GM19397 (cell line): ENCODE measurements at regions not wholly inside any gene's neighbourhood (a gene's known extent, or its start where the extent isn't known, plus 50 kb on each side); places are given as distances from the start of the nearest gene placed in this dataset.

Experiments
- ATAC-seq: cut with Tn5 transposase; IDR thresholded peaks from one replicate; pipeline ENCODE4 v1.9.1; 2021; ENCODE audit warnings: mild to moderate bottlenecking, moderate library complexity; ENCODE audit not compliant: unreplicated experiment

DNA sequence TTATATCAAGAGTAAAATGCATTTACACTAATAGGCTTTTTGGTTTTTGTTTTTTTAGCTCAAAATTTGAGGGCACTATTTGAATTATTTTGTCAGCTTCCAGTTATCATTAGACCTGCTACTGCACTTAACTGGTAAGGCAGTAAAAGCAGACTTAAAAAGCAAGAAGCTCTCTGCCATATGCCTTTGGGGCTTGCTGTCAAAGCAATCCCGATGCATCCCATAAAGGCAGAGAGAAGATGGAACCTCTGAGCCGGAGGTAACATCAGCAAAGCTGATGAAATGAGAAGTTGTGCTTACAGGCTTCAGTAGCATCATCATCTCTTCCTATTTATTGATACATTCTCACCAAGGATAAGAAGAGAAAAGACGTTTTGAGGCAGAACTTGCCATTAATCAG is 1414.3 kb upstream of the CDH6 start:
- no peak for ATAC-seq

- no peak for ATAC-seq
Observed at GRCh38 chr5:29777373-29777772, 1416.1 kb upstream of the CDH6 start.

- no peak for ATAC-seq
Observed at GRCh38 chr5:29770936-29771335, 1422.5 kb upstream of the CDH6 start.

GRCh38 chr5:29769474-29769873 is 1424.0 kb upstream of the CDH6 start:
- no peak for ATAC-seq

DNA sequence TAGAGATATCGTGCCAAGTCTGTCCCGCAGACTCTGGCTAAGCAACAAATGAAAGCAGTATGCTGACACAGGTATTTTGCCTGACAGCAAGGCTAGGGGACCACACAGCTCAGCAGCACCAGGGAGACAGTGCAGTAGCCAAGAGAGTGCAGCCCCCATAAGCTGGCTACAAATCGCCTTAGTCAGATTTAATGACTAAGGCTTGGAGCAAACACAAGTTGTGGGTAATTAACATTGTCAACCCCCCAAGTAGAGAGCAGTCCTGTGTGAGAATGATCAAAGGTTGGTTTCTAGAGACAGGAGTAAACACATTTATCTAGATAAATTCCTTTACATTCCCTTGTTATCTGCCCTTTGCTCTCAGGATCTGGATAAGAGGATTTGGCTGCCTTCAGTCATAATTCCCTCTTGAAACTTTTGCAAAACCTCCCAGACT is 1434.5 kb upstream of the CDH6 start:
- ATAC-seq: no peak

DNA sequence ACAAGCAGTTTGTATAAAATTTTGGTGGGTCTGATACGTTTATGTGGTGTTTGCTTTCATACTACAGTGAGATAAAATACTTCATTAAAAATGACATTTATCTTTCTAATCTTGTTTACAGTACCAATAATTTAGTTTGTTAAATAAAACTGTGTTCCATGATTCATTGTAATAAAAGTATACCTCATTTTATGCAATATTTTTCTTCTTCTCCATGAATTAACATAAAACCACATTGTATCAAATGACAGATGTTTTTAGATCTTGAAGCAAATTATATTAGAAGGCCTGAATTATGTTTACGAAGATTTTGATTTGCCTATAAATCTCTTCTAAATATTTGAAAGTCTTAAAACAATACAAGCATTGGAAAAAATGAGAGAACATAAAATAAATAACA is 1443.0 kb upstream of the CDH6 start:
- ATAC-seq: no peak

DNA sequence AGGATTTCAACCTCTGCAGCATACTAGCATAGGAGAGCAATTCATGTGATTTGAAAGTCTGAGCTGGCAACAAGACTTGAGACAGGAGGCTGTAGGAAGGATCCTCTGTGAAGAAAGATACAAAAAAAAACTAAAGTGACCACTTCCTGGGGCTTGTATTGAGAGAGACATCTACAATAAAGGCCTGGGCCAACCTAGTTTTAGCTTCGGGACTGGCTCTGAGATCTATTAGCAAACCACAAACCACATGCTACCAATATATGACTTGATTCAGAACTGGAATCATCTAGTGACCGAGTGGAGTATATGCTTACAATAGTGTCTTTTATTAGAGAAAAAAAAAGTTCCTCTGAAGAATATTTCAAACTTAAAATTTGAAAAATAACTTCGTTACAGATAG is 1448.9 kb upstream of the CDH6 start:
- ATAC-seq: no peak

GRCh38 chr5:29720954-29721353 is 1472.5 kb upstream of the CDH6 start:
- ATAC-seq: no peak

GRCh38 chr5:29719171-29719570 is 1474.3 kb upstream of the CDH6 start:
- no peak for ATAC-seq

DNA sequence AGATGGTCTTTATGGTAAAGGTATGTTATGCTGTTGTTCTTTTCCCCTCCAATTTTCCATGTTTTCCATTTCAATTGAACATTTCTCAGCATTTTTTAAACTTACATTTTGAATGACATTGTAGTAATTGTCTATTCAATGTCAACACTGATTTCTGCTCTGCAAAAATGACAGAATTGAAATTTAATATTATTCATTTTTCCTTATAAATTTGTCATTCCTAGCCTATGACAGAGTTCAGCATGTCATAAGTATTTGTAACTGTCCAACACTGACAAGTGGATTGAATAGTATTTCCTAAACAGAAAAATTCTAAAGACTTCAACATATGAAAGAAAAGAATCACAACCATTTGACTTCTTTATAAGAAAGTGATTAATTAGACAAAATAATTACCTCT is 1478.3 kb upstream of the CDH6 start:
- ATAC-seq: no peak

- no peak for ATAC-seq
Observed at GRCh38 chr5:29702875-29703274, 1490.6 kb upstream of the CDH6 start.

- no peak for ATAC-seq
Observed at GRCh38 chr5:29701600-29701999, 1491.9 kb upstream of the CDH6 start.

- no peak for ATAC-seq
Observed at GRCh38 chr5:29697785-29698414, 1495.6 kb upstream of the CDH6 start.

GRCh38 chr5:29697278-29697677 is 1496.2 kb upstream of the CDH6 start:
- ATAC-seq: no peak

- ATAC-seq: no peak
Observed at GRCh38 chr5:29672678-29673077, 1520.8 kb upstream of the CDH6 start.

DNA sequence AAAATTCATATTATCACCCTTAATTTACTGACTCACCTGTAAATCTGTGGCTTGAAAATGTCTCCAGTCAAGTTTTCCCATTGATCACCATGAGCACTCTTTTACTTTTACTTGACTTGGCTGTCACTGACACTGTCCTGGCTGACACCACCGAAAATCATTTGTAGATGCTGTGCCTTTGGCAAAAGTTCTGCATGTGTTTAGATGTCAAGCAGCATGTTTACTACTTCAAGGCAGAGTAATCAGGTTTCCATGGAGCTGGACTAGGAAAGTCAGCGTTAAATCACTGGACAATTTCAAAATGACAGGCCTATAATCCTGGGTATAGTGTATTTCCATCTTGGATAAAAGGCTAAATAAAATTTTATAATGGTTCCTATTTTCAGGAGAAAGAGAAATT is 1530.6 kb upstream of the CDH6 start:
- ATAC-seq: no peak

DNA sequence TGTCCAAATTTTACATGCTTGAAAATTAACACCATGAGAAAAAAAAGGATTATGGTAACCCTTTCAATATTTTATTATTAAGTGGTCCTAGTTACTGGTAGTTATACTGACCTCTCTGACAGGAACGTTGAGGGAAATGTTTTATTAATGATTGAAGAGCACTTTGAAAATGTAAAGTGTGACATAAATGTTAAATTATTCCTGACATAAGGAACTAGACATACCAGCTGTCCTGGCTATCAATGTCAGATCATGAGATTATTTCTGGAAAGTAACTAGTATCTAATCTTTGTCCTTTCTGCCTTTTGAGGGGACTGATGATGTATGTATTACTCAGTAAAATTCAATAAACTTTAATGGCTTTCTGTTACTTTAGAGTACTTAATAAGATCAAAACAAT is 1538.5 kb upstream of the CDH6 start:
- ATAC-seq: no peak

DNA sequence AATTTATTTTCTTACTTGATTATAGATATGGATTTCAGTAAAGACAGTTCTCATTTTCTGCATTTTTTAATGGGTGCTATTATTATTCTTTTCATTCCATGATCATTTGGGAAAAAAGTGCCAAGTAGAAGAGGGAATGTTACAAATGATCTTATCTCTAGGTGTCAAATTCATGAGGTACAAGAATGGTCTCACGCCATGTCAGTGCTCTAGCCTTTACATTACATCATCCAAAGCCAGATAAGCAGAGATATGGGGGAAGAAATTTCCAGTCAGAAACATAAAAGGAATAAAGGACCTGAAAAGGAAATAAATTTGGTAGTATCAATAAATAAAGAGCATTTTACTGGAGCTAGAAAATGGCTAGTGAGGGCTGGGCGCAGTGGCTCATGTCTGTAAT is 1544.2 kb upstream of the CDH6 start:
- ATAC-seq: no peak

DNA sequence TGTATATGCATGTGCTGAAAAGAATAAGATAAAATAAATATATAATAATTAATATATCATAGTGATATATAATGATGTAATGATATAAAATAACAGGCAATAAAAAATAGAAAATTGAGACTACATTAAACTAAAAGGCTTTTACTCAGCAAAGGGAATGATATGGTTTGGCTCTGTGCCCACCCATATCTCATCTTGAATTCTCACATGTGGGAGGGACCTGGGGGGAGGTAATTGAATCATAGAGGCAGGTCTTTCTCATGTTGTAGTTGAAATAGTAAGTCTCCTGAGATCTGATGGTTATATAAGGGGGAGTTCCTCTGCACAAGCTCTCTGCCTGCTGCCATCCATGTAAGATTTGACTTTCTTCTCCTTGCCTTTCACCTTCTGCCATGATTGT is 1550.9 kb upstream of the CDH6 start:
- no peak for ATAC-seq

DNA sequence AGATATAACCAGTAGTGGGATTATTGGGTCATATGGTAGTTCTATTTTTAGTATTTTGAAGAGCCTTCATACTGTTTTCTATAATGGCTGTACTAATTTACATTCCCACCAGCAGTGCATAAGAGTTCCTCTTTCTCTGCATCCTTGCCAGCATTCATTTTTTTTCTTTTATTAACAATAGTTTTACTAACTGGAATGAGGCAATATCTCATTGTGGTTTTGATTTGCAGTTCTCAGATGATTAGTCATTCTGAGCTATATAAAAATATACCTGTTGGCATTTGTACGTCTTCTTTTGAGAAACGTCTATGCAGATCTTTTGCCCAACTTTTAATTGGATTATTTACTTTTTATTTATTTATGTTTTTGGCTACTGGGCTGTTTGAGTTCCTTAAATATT is 1579.3 kb upstream of the CDH6 start:
- no peak for ATAC-seq

DNA sequence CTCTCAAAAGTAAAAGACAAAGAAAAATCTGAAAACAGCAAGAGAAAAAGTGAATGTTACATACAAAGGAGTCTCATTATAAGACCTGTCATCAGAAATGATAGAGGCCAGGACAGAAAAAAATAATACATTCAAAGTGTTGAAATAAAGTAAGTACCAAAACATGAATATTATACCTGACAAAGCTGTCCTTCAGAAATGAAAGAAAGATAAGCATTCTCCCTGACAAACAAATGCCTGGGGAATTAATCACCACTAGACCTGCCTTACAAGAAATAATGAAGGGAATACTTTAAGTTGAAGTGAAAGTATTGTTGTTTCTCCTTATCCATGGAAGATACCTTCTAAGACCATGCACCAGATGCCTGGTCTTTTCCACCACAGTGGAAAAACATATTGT is 1605.2 kb upstream of the CDH6 start:
- ATAC-seq: no peak

DNA sequence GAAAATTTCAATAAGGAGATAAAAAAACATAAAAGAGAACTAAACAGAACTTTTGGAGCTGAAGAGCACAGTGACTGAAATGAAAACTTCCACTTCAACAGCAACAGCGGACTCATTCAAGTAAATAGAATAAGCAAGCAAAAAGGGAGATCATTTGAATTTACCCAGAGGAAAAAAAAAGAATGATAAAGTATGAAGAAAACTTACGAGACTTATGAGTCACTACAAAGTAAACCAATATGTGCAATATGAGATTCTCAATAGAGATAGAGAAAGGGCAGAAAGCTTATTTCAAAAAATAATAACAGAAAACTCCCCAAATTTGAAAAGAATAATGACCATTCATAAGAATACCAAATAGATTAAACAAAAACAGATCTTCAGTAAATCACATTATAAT is 1605.7 kb upstream of the CDH6 start:
- no peak for ATAC-seq

DNA sequence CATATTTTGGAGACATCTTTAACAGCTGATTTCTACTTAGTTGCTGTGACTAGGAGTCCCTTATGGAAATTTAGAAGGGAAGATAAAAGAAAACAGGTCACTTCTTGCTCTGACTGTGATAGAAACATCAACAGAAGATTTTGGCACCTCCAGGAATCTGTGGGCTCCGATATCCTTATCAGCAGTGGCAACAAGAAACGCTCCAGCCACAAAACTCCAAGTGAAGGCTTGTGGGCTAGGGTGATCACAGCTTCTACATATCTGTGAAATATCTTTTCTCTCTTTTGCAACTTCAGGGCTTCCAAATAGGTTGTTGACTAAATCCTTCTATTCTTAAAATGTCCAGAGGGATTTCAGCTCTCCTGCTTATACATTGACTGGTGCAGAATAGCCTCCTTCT is 1625.5 kb upstream of the CDH6 start:
- no peak for ATAC-seq

DNA sequence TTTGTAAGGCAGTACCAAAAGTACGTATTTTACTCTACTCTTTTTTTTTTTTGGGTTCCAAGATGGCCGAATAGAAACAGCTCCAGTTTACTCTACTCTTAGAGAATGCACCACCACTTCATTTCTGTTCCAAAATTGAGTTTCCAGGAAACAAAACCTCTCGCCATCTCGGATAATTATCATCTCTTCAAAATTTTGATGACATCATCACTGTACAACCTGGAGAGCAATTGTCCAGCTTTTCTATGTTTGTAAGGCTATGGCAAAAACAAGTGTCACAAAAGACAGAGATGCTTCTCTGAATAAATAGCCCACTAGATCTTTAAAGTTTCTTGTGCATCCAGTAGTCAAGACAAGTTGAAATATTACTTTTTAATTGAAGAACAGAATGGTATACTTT is 1631.9 kb upstream of the CDH6 start:
- no peak for ATAC-seq
